Tibial nerve (tissue), 4 donors: ENCODE measurements at regions not wholly inside any gene's neighbourhood (a gene's known extent, or its start where the extent isn't known, plus 50 kb on each side); places are given as distances from the start of the nearest gene placed in this dataset.

Source experiments
- DNase-seq, 2 donors: peaks; one replicate each; pipeline ENCODE4 v3.0.0-alpha.2; 2019; ENCODE audit warnings: low spot score in 2 of 2
- H3K27ac ChIP-seq, 4 donors: fragments of 200-600 bp; sonication (generic) in 3 of 4; one replicate each; pipeline ENCODE4 v1.5.1; 2017 to 2019; ENCODE audit warnings: mild to moderate bottlenecking in 1 of 4
- H3K27me3 ChIP-seq, 2 donors: fragments of 200-600 bp; sonication (generic) in 1 of 2; one replicate each; pipeline versions ENCODE4 v1.5.1 to v1.6.0; 2017 to 2019
- H3K36me3 ChIP-seq, 3 donors: fragments of 200-600 bp; sonication (generic); one replicate each; pipeline ENCODE4 v1.5.1; 2018 to 2019
- H3K4me1 ChIP-seq, 4 donors: fragments of 200-600 bp; sonication (generic) in 3 of 4; one replicate each; pipeline ENCODE4 v1.5.1; 2017 to 2019
- H3K4me3 ChIP-seq, 4 donors: fragments of 200-600 bp; sonication (generic) in 3 of 4; one replicate each; pipeline ENCODE4 v1.5.1; 2017 to 2019; ENCODE audit warnings: mild to moderate bottlenecking in 1 of 4, moderate library complexity in 1 of 4
- H3K9me3 ChIP-seq, 4 donors: fragments of 200-600 bp; sonication (generic) in 3 of 4; one replicate each; pipeline ENCODE4 v1.5.1; 2017 to 2019
- CTCF ChIP-seq, 5 experiments: fragments of 200-600 bp in 3 of 5; fragments of 450-650 bp in 2 of 5; sonication (generic) in 3 of 5; IDR thresholded peaks; one replicate each; pipeline ENCODE4 v1.5.1; 2016 to 2019; ENCODE audit warnings: antibody characterized with exemption in 5 of 5, mild to moderate bottlenecking in 3 of 5, moderate library complexity in 2 of 5
- EP300 ChIP-seq, 2 donors: sonication (generic); formaldehyde crosslinking; IDR thresholded peaks; one replicate each; pipeline ENCODE4 v1.6.1; 2017; ENCODE audit warnings: antibody characterized with exemption in 2 of 2, mild to moderate bottlenecking in 1 of 2
- POLR2A ChIP-seq, 2 donors: fragments of 450-650 bp; IDR thresholded peaks; one replicate each; pipeline ENCODE4 v1.6.1; 2017; ENCODE audit warnings: antibody characterized with exemption in 2 of 2, mild to moderate bottlenecking in 2 of 2, moderate library complexity in 2 of 2
- WGBS, 2 donors: methylation state at CpG; one replicate each; pipeline ENCODE4 v1.1.5; 2018; 5-methylcytosine and 5-hydroxymethylcytosine counted together

- H3K4me1 ChIP-seq = no peaks in the 10 kb centered on the region
- TF ChIP-seq EP300 (IDR thresholded peaks at IDR 0.05) (no peak), POLR2A (IDR thresholded peaks at IDR 0.05) (no peak), CTCF (IDR thresholded peaks at IDR 0.05) (no peak)
- 70 to 76% methylated on average over 14 of the region's 14 CpGs for WGBS, 2 donors
- peaks cover 0 to 17% of the 10 kb centered on the region in 2 donors for H3K27me3 ChIP-seq
- H3K4me3 ChIP-seq = no peak overlapping the region
- no peak overlapping the region for H3K27ac ChIP-seq
- no peaks in the 10 kb centered on the region for H3K36me3 ChIP-seq
- no peak for DNase-seq
- H3K9me3 ChIP-seq = peaks cover 0 to 3% (median 0%) of the 10 kb centered on the region in 4 donors
Observed at GRCh38 chr13:111527614-111528229, 207.3 kb downstream of the TEX29 start.

- 90 to 96% methylated on average over 3 of the region's 3 CpGs for WGBS, 2 donors
- no peak overlapping the region for H3K4me3 ChIP-seq
- no peaks in the 10 kb centered on the region for H3K36me3 ChIP-seq
- DNase-seq = no peak
- no peak overlapping the region for H3K27ac ChIP-seq
- peaks cover 0 to 17% of the 10 kb centered on the region in 2 donors for H3K27me3 ChIP-seq
- TF ChIP-seq POLR2A (IDR thresholded peaks at IDR 0.05) = no peak
- TF ChIP-seq EP300 (IDR thresholded peaks at IDR 0.05) = no peak
- TF ChIP-seq CTCF (IDR thresholded peaks at IDR 0.05) = no peak
- peaks cover 0 to 3% (median 0%) of the 10 kb centered on the region in 4 donors for H3K9me3 ChIP-seq
- H3K4me1 ChIP-seq = no peaks in the 10 kb centered on the region
Observed at GRCh38 chr13:111528513-111528912, 208.1 kb downstream of the TEX29 start.

GRCh38 chr13:111530137-111530870 lies 209.9 kb downstream of the TEX29 start:
- Histone ChIP-seq H3K27ac (no peak overlapping the region), H3K9me3 (peaks cover 0 to 3% (median 0%) of the 10 kb centered on the region in 4 donors), H3K36me3 (no peaks in the 10 kb centered on the region), H3K4me1 (peaks cover 0 to 8% (median 0%) of the 10 kb centered on the region in 4 donors), H3K4me3 (no peak overlapping the region), H3K27me3 (peaks cover 0 to 34% of the 10 kb centered on the region in 2 donors)
- WGBS, 2 donors = 83 to 91% methylated on average over 16 to 17 of the region's 17 CpGs
- TF ChIP-seq EP300 (IDR thresholded peaks at IDR 0.05) (no peak), POLR2A (IDR thresholded peaks at IDR 0.05) (no peak), CTCF (IDR thresholded peaks at IDR 0.05) (no peak)
- DNase-seq = no peak

- H3K27me3 ChIP-seq = peaks cover 0 to 46% of the 10 kb centered on the region in 2 donors
- WGBS, 2 donors = 15 to 20% methylated on average over 7 of the region's 7 CpGs
- H3K9me3 ChIP-seq = peaks cover 0 to 3% (median 0%) of the 10 kb centered on the region in 4 donors
- H3K4me1 ChIP-seq = peaks cover 0 to 11% (median 0%) of the 10 kb centered on the region in 4 donors
- peak in 2 of 5 experiments; percentile 27 to 28 for TF ChIP-seq CTCF (IDR thresholded peaks at IDR 0.05)
- TF ChIP-seq POLR2A (IDR thresholded peaks at IDR 0.05) = no peak
- TF ChIP-seq EP300 (IDR thresholded peaks at IDR 0.05) = no peak
- no peak overlapping the region for H3K27ac ChIP-seq
- no peak for DNase-seq
- H3K4me3 ChIP-seq = no peak overlapping the region
- no peaks in the 10 kb centered on the region for H3K36me3 ChIP-seq
Observed at GRCh38 chr13:111531505-111531904, 211.1 kb downstream of the TEX29 start.

- no peak for TF ChIP-seq EP300 (IDR thresholded peaks at IDR 0.05)
- no peak for TF ChIP-seq CTCF (IDR thresholded peaks at IDR 0.05)
- DNase-seq = no peak
- Histone ChIP-seq H3K9me3 (peaks cover 0 to 3% (median 0%) of the 10 kb centered on the region in 4 donors), H3K4me3 (no peak overlapping the region), H3K27ac (no peak overlapping the region), H3K36me3 (no peaks in the 10 kb centered on the region), H3K4me1 (peaks cover 0 to 11% (median 0%) of the 10 kb centered on the region in 4 donors), H3K27me3 (peaks cover 0 to 52% of the 10 kb centered on the region in 2 donors)
- whole genome bisulfite sequencing, 2 donors = 80 to 85% methylated on average over 9 of the region's 9 CpGs
Observed at GRCh38 chr13:111532111-111532510, 211.7 kb downstream of the TEX29 start.
